Hepatocyte (in vitro differentiated cells): ENCODE measurements at regions not wholly inside any gene's neighbourhood (a gene's known extent, or its start where the extent isn't known, plus 50 kb on each side); places are given as distances from the start of the nearest gene placed in this dataset.

Experiments
- CTCF ChIP-seq: fragments of 200-600 bp; sonication (generic); IDR thresholded peaks from 2 replicates; pipeline ENCODE4 v1.5.1; 2016; ENCODE audit warnings: antibody characterized with exemption, mild to moderate bottlenecking; ENCODE audit not compliant: poor library complexity
- EZH2 ChIP-seq: fragments of 200-600 bp; sonication (generic); IDR thresholded peaks from 2 replicates; pipeline ENCODE4 v1.6.1; 2016; ENCODE audit warnings: antibody characterized with exemption, mild to moderate bottlenecking, borderline replicate concordance
- EZH2phosphoT487 ChIP-seq: fragments of 200-600 bp; sonication (generic); IDR thresholded peaks from one replicate; pipeline ENCODE4 v1.6.1; 2018; ENCODE audit warnings: antibody characterized with exemption, mild to moderate bottlenecking, low read depth, moderate library complexity; ENCODE audit not compliant: unreplicated experiment, severe bottlenecking

GRCh38 chrX:113933931-113934330, 650.0 kb upstream of the HTR2C start:
- no peak for TF ChIP-seq EZH2
- TF ChIP-seq CTCF, result no peak
- no peak for TF ChIP-seq EZH2phosphoT487
